ENCODE measurements at regions not wholly inside any gene's neighbourhood (a gene's known extent, or its start where the extent isn't known, plus 50 kb on each side); places are given as distances from the start of the nearest gene placed in this dataset.
"Not testable (repeated sequence)": the region's sequence is repeated elsewhere in the genome, so short reads cannot be mapped to it uniquely, and the experiment has no call there.

DNA sequence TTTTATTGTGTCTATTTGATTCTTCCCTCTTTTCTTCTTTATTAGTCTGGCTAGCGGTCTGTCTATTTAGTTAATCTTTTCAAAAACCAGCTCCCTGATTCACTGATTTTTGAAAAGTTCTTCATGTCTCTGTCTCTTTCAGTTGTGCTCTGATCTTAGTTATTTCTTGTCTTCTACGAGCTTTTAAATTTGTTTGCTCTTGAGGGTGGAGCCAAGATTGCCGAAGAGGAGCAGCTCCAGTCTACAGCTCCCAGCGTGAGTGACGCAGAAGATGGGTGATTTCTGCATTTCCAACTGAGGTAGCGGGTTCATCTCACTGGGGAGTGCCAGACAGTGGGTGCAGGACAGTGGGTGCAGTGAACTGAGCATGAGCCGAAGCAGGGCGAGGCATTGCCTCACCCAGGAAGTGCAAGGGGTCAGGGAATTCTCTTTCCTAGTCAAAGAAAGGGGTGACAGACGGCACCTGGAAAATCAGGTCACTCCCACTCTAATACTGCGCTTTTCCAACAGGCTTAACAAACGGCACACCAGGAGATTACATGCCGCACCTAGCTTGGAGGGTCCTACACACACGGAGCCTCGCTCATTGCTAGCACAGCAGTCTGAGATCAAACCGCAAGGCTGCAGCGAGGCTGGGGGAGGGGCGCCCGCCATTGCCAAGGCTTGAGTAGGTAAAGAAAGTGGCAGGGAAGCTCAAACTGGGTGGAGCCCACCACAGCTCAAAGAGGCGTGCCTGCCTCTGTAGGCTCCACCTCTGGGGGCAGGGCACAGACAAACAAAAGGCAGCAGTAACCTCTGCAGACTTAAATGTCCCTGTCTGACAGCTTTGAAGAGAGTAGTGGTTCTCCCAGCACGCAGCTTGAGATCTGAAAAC is 220.6 kb upstream of the IRAK1BP1 start:
- TF ChIP-seq, protein P1, sequence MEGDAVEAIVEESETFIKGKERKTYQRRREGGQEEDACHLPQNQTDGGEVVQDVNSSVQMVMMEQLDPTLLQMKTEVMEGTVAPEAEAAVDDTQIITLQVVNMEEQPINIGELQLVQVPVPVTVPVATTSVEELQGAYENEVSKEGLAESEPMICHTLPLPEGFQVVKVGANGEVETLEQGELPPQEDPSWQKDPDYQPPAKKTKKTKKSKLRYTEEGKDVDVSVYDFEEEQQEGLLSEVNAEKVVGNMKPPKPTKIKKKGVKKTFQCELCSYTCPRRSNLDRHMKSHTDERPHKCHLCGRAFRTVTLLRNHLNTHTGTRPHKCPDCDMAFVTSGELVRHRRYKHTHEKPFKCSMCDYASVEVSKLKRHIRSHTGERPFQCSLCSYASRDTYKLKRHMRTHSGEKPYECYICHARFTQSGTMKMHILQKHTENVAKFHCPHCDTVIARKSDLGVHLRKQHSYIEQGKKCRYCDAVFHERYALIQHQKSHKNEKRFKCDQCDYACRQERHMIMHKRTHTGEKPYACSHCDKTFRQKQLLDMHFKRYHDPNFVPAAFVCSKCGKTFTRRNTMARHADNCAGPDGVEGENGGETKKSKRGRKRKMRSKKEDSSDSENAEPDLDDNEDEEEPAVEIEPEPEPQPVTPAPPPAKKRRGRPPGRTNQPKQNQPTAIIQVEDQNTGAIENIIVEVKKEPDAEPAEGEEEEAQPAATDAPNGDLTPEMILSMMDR (IDR thresholded peaks at IDR 0.05) = not testable (repeated sequence)
- not testable (repeated sequence) for TF ChIP-seq POLR2A (IDR thresholded peaks at IDR 0.05)
